ENCODE measurements at regions not wholly inside any gene's neighbourhood (a gene's known extent, or its start where the extent isn't known, plus 50 kb on each side); places are given as distances from the start of the nearest gene placed in this dataset.

DNA sequence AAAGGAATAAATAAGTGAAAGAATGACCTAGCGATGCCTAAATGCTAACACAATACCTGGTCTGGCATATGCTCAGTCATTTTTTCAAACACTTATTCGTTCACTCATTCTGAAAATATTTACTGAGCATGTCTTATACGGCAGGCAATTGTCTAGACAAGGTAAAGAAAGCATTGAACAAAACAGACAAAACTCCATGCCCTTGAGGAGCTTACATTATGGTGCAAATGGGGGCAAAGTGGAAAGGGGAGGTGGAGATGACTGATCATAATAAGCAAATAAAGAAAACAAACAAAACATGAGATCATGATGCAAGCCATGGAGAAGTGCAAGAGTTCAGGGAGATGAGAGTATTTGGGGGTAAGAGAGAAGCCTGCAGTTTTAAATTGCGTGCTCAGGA is 334.6 kb upstream of the PPARGC1A start:
- Histone ChIP-seq H3K4me1 (ENCODE audit: control insufficient read depth in 1 of 2, insufficient read depth in 2 of 2, low read length in 2 of 2) (no peaks in the 10 kb centered on the region), H3K36me3 (replicated peaks in 1 of 2; ENCODE audit: control insufficient read depth in 1 of 2, insufficient read depth in 2 of 2, low read length in 2 of 2) (no peaks in the 10 kb centered on the region), H3K4me3 (replicated peaks in 1 of 3; ENCODE audit: low read depth in 2 of 3, low read length in 3 of 3) (no peak overlapping the region), H3K79me2 (ENCODE audit: insufficient read depth, low read length) (no peaks in the 10 kb centered on the region), H3K27me3 (ENCODE audit: control insufficient read depth in 2 of 2, insufficient read depth in 2 of 2, low read length in 2 of 2) (no peaks in the 10 kb centered on the region), H4K20me1 (ENCODE audit: insufficient read depth, low read length) (no peaks in the 10 kb centered on the region), H2AFZ (ENCODE audit: insufficient read depth, low read depth, low read length, poor library complexity, severe bottlenecking) (no peak overlapping the region), H3K27ac (ENCODE audit: low read depth in 1 of 2, low read length in 2 of 2) (no peak overlapping the region), H3K9me3 (replicated peaks in 1 of 2; ENCODE audit: control insufficient read depth in 1 of 2, insufficient read depth in 1 of 2, low read length in 2 of 2) (no peaks in the 10 kb centered on the region), H3K4me2 (replicated peaks; ENCODE audit: extremely low read depth, low read length, poor library complexity, severe bottlenecking) (no peak overlapping the region), H3K9ac (ENCODE audit: insufficient read depth, low read length, poor library complexity, severe bottlenecking) (no peak overlapping the region)
- TF ChIP-seq, protein P1, sequence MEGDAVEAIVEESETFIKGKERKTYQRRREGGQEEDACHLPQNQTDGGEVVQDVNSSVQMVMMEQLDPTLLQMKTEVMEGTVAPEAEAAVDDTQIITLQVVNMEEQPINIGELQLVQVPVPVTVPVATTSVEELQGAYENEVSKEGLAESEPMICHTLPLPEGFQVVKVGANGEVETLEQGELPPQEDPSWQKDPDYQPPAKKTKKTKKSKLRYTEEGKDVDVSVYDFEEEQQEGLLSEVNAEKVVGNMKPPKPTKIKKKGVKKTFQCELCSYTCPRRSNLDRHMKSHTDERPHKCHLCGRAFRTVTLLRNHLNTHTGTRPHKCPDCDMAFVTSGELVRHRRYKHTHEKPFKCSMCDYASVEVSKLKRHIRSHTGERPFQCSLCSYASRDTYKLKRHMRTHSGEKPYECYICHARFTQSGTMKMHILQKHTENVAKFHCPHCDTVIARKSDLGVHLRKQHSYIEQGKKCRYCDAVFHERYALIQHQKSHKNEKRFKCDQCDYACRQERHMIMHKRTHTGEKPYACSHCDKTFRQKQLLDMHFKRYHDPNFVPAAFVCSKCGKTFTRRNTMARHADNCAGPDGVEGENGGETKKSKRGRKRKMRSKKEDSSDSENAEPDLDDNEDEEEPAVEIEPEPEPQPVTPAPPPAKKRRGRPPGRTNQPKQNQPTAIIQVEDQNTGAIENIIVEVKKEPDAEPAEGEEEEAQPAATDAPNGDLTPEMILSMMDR (IDR thresholded peaks at IDR 0.05), result no peak
- DNase-seq, result no peak
- Mint-ChIP-seq H3K27me3 (ENCODE audit: low read depth in 3 of 3) (peaks cover 0 to 2% (median 1%) of the 10 kb centered on the region in 3 donors), H3K27ac (no peak overlapping the region), H3K4me3 (no peak overlapping the region), H3K4me1 (no peaks in the 10 kb centered on the region), H3K36me3 (no peaks in the 10 kb centered on the region), H3K9me3 (peaks cover 0 to 6% (median 0%) of the 10 kb centered on the region in 7 donors)
- WGBS (ENCODE audit: insufficient coverage), result 100% methylated on average over 1 of the region's 4 CpGs
- intact Hi-C loops (cut with micrococcal nuclease), result no loop called here

DNA sequence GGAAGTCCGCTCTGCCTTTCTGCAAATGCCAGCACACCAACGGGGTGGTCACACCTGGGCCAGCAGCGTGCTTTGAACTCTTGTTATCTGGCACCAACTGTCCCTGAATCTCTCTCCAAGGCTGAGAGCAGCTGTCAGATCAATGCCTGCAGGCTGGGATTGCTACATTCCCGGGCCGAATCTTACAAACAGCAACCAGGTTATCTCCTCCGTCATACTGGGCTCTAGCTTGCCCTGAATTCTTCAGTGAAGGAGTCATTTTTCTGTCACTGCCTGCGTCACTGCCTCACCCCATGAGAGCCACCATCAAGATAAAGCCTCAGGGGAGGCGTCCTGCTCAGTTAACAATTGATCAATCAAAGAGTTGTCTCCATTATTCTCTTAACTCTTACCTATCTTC is 329.4 kb upstream of the PPARGC1A start:
- no peak overlapping the region for H3K4me3 Mint-ChIP-seq
- Histone ChIP-seq H4K20me1 (ENCODE audit: insufficient read depth, low read length) (no peaks in the 10 kb centered on the region), H3K4me2 (replicated peaks; ENCODE audit: extremely low read depth, low read length, poor library complexity, severe bottlenecking) (no peak overlapping the region), H3K9me3 (replicated peaks in 1 of 2; ENCODE audit: control insufficient read depth in 1 of 2, insufficient read depth in 1 of 2, low read length in 2 of 2) (peaks cover 0 to 3% of the 10 kb centered on the region in 2 donors), H3K27ac (ENCODE audit: low read depth in 1 of 2, low read length in 2 of 2) (no peak overlapping the region), H3K9ac (ENCODE audit: insufficient read depth, low read length, poor library complexity, severe bottlenecking) (no peak overlapping the region), H2AFZ (ENCODE audit: insufficient read depth, low read depth, low read length, poor library complexity, severe bottlenecking) (no peak overlapping the region), H3K27me3 (ENCODE audit: control insufficient read depth in 2 of 2, insufficient read depth in 2 of 2, low read length in 2 of 2) (no peaks in the 10 kb centered on the region), H3K36me3 (replicated peaks in 1 of 2; ENCODE audit: control insufficient read depth in 1 of 2, insufficient read depth in 2 of 2, low read length in 2 of 2) (no peaks in the 10 kb centered on the region), H3K79me2 (ENCODE audit: insufficient read depth, low read length) (no peaks in the 10 kb centered on the region), H3K4me3 (replicated peaks in 1 of 3; ENCODE audit: low read depth in 2 of 3, low read length in 3 of 3) (no peak overlapping the region), H3K4me1 (ENCODE audit: control insufficient read depth in 1 of 2, insufficient read depth in 2 of 2, low read length in 2 of 2) (no peaks in the 10 kb centered on the region)
- TF ChIP-seq, protein P1 (IDR thresholded peaks at IDR 0.05), result no peak
- H3K27me3 Mint-ChIP-seq (ENCODE audit: low read depth in 3 of 3), result no peaks in the 10 kb centered on the region
- no peak for DNase-seq
- 69% methylated on average over 7 of the region's 8 CpGs for WGBS (ENCODE audit: insufficient coverage)
- H3K4me1 Mint-ChIP-seq, result no peaks in the 10 kb centered on the region
- H3K9me3 Mint-ChIP-seq, result peaks cover 0 to 4% (median 0%) of the 10 kb centered on the region in 7 donors
- no peak overlapping the region for H3K27ac Mint-ChIP-seq
- no peaks in the 10 kb centered on the region for H3K36me3 Mint-ChIP-seq
- intact Hi-C loops (cut with micrococcal nuclease), result no loop called here

Data from CD14-positive monocyte (primary cell).